SH-SY5Y (cell line): ENCODE measurements at regions not wholly inside any gene's neighbourhood (a gene's known extent, or its start where the extent isn't known, plus 50 kb on each side); places are given as distances from the start of the nearest gene placed in this dataset.

Experiments used
- GATA2 ChIP-seq: IDR thresholded peaks from 2 replicates; pipeline ENCODE4 v1.6.1; 2011; ENCODE audit warnings: mild to moderate bottlenecking, low read depth, low read length
- GATA3 ChIP-seq: IDR thresholded peaks from 2 replicates; pipeline ENCODE4 v1.6.1; 2011; ENCODE audit warnings: low read depth, mild to moderate bottlenecking, low read length, moderate library complexity

- TF ChIP-seq GATA2 = no peak
- TF ChIP-seq GATA3 = no peak
These were observed 561.9 kb upstream of the CAMK1G start for GRCh38 chr1:209021622-209022021.
